GM12873 (cell line): ENCODE measurements at regions not wholly inside any gene's neighbourhood (a gene's known extent, or its start where the extent isn't known, plus 50 kb on each side); places are given as distances from the start of the nearest gene placed in this dataset.

Experiments
- TF ChIP-seq, protein P1 (sequence below): IDR thresholded peaks from 2 replicates; pipeline ENCODE4 v1.5.1; 2012; ENCODE audit warnings: low read depth, mild to moderate bottlenecking, moderate library complexity, low read length, control low read depth; ENCODE audit not compliant: insufficient read depth; ENCODE audit errors: missing control alignments

DNA sequence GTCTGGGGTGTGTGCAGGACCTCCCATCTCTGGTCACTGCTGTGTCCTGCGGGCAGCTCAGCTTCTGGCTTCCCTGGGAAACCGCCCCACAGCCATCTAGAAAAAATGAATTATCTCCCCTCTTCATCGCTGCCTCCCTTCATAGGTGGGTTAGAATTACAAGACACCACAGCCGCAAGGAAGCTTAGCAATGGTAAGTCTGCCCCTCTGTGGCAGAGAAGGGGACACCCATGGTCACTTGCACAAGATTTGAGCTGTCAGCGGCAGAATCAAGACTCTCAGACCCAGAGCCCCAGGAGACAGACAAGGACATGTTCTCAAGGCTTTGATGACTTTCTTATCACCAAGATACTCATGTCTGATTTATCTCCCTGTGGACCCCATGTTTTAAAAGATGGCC lies 110.8 kb upstream of the PABPC3 start:
- TF ChIP-seq, protein P1, sequence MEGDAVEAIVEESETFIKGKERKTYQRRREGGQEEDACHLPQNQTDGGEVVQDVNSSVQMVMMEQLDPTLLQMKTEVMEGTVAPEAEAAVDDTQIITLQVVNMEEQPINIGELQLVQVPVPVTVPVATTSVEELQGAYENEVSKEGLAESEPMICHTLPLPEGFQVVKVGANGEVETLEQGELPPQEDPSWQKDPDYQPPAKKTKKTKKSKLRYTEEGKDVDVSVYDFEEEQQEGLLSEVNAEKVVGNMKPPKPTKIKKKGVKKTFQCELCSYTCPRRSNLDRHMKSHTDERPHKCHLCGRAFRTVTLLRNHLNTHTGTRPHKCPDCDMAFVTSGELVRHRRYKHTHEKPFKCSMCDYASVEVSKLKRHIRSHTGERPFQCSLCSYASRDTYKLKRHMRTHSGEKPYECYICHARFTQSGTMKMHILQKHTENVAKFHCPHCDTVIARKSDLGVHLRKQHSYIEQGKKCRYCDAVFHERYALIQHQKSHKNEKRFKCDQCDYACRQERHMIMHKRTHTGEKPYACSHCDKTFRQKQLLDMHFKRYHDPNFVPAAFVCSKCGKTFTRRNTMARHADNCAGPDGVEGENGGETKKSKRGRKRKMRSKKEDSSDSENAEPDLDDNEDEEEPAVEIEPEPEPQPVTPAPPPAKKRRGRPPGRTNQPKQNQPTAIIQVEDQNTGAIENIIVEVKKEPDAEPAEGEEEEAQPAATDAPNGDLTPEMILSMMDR, result peak; percentile 30

DNA sequence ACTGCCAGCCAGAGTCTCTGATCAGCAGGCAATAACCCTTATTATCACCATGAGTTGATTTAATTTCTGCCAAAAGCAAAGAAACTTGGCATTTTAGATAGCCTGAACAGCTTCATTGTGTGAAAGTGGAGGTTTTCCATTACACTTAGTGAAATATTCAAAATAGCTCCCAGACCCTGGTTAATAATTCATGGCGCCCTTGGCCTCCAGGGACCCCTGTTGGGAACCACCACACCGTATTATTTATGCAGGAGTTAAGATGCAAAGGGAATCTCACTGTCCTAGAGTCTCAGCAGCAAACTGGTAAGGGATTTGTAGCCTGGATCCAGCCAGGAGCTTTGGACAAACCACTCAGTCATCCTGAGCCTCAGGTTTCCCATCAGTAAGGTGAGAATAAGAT lies 110.0 kb upstream of the PABPC3 start:
- TF ChIP-seq, protein P1, result no peak

DNA sequence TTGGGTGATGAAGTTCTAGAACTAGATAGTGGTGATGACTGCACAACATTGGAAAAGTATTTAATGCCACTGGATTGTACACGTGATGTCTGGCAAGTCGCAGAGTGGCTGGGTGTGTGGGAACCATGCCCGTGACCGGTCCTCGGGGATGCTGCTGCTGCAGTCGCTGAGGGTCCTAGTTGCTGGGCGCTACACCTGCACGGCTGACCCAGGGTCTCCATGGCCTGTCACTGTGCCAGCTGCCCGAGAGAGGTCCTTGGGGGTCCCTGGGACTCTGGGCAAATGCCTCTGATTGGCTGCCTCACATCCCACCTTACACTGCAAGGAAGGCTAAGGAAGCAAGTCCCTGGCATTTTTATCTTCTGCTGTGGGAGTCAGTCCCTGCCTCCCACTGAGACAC lies 109.1 kb upstream of the PABPC3 start:
- TF ChIP-seq, protein P1, result no peak

DNA sequence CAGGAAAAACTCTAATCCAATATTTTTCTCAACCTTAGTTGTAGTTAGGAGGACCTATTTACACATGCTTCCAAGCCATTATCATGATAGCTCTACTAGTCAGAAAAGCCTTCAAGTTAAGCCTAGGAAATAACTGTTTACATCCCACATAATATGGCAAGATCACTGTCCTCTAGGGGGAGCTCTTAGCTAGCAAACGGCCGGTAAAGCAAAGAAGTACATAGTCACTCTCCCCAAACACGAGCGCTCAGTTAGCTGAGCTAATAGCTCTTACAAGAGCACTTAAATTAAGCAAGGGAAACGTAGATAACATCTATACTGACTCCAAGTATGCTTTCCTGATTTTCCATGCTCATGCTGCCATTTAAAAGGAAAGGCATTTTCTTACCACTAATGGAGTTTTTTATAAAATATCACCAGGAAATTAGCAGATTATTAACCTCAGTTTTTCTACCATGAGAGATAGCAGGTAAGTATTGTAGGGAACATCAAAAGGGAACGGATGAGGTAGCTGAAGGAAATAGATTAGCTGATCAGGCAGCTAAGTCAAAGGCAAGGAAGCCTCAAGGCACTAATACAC lies 100.6 kb upstream of the PABPC3 start:
- TF ChIP-seq, protein P1, result peak; percentile 83

DNA sequence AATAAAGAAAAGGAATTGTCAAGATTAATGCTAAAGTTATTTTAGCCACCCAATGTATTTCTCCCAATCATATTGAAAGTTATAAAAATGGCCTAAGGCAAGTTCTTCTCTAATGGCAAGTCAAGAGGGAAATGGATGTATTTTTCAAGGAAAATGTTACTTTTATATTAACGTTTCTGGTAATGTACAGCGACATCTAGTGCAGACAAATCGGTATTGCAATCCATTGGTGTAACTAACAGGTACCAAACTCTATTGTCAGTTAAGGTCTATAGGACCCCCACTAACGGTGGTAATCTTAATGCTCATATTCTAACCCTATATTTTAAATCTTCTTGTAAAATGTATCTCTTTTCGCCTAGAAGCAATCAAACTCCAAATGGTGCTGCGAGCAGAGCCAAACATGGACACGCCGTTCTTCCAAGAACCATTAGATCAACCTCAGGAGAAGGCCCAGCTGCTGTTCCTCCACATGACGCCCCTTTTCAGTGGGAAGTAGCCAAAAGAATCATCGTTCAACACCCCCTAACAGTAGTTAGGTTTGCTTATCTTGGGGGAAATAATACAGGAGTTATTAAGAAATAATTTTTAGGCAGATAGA lies 98.5 kb upstream of the PABPC3 start:
- TF ChIP-seq, protein P1, result peak; percentile 74

DNA sequence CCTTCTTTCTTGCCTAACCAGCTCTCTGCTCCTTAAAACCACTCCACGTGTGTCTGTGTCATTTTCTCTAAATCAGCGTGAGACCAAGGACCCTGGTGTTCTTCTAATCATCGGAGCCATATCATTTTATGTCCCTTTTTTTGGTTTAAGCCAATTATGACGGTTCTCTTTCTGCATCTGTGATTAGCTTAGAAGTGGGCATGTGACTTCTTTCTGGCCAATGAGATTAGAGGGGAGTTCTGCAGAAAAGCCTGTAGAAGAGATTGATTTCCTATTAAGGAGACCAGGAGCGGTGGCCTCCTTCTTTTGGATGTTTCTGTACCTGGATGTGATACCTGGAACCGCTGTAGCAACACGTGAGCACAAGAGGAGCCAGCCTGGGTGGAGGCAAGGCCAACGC lies 97.5 kb upstream of the PABPC3 start:
- TF ChIP-seq, protein P1, result no peak

DNA sequence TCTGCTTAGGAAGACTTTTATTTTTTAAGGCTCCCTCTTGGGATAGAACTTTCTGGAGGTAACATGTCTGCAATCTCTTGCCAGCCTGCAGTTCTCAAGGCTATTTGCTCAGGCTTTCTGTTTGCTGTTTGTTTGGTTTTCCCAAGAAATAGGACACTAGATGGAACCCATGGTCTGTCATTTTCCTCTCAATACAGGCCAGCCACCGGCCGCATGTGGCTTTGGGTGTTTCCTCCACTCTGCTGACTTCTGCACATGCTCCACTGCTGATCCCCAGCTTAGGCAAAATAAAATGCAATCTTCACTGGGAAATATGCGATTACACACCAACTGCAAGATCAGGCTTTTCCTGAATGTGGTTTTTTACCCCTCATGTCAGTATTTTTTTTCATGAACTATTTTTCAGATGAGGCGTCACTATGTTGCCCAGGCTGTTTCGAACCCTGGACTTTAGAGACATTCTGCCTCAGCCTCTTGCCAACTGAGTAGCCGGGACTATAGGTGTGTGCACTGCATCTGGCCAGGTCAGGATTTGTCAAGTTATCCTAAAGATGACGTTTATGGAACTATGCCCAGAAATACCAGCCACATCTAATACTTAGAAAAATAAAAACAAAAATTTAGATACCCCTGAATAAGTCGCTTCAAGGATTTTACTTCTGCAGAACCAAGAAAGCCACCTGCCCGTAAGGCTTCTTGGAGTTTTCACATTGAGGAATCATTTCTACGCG lies 94.3 kb upstream of the PABPC3 start:
- TF ChIP-seq, protein P1, result no peak
